HG02885 (cell line): ENCODE measurements at regions not wholly inside any gene's neighbourhood (a gene's known extent, or its start where the extent isn't known, plus 50 kb on each side); places are given as distances from the start of the nearest gene placed in this dataset.
"Not testable (repeated sequence)": the region's sequence is repeated elsewhere in the genome, so short reads cannot be mapped to it uniquely, and the experiment has no call there.

Experiments used
- ATAC-seq: cut with Tn5 transposase; IDR thresholded peaks from one replicate; pipeline ENCODE4 v1.9.1; 2021; ENCODE audit warnings: mild to moderate bottlenecking; ENCODE audit not compliant: unreplicated experiment, poor library complexity

DNA sequence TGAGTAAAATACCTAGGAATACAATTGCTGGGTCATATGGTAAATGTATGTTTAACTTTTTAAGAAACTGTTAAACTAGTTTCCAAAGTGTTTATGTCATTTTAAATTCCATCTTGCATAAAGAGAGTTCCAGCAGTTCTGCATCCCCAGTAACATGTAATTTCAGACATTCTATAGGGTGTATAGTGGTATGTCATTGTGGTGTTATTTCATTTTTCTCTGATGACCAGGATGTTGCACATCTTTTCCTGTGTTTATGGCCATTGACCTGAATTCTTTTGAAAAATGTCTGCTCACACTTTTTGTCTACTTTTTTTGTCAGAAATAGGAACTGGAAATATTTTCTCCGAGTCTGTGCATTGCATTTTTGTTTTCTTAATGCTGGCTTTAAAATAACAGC is 128.9 kb downstream of the TMEM200A start:
- ATAC-seq, result no peak

DNA sequence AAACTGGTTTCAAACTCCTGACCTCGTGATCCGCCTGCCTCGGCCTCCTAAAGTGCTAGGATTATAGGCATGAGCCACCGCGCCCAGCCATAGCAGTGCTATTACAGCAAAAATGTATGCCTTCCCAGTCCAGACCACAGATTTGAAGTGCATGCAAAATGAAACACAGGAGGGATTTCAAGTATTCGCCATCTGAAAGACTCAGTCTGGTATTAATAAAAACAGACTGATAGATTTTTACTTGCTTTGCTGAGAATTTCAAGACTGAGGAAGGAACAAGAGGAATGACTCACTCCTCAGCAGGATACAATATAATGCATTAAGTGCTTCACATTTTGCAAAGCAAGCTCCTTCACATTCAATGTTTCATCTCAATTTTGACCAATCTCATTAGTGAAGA is 134.9 kb downstream of the TMEM200A start:
- ATAC-seq, result no peak

DNA sequence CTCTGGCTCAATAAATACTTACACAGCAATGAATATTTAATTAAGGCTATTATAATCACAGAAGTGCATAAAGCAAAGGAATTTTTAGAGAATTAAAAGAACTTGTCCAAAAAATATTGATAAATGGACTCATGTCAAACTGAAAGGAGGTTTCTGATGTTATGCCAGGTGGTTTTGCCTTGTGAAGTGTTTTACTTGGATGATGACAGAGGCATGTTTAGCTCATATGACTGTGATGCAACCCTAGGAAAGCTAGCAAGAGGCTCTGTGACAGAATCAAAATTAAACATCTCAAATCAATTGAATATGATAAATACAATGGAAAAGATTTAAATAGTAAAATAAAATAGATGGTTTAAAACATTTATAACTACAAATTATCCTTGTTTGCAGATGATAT is 137.3 kb downstream of the TMEM200A start:
- ATAC-seq, result no peak

DNA sequence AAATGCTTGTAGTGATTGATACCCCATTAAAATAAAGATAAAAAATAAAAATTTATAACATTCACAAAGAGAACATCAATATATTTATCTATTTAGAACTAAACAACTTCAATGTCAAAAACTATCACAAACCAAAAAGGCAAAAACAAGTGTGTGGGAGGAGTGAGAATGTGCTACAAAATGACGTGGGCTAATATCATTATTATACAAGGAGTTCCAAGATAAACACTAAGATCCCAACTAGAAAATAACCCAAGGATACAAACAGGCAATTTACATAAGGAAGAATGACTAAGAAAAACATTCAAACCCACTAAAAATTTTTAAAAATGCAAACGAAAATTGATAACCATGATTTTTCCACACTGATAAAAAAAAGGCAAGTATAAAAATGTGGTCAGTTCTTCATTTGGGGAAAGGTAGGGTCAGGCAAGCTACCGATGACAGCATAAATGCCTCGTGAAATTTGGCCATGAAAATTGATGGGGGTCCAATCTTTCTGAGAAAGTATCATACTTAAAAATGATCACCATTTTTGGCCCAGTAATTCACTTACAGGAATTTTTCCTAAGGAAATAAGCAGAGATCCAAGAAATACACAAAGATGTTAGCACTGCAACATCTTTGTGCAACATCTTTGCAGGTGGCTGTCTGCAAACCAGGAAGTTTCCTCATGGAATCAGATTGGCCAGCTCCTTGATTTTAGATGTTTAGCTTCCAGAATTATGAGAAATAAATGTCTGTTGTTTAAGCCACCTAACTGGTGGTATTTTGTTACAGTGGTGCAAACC is 140.2 kb downstream of the TMEM200A start:
- ATAC-seq, result no peak

DNA sequence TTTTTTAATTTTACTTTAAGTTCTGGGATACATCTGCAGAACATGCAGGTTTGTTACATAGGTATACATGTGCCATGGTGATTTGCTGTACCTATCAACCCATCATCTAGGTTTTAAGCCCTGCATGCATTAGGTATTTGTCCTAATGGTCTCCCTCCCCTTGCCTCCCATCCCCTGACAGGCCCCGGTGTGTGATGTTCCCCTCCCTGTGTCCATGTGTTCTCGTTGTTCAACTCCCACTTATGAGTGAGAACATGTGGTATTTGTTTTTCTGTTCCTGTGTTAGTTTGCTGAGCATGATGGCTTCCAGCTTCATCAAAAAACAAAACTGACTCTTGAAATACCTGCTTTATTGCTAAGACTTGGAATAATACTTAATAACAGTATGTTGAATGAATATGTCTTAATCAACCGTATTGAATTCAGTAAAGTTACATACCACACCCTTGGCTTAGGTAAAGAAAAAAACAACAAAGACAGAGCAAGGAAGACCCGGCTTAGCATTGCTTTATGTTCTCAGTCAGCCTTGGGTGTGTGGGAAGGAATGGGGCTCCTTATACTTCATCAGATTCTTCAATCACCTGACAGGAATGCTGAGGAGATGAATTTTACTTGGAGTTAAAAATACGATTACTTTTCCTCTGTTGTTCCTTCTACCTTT is 141.3 kb downstream of the TMEM200A start:
- not testable (repeated sequence) for ATAC-seq

DNA sequence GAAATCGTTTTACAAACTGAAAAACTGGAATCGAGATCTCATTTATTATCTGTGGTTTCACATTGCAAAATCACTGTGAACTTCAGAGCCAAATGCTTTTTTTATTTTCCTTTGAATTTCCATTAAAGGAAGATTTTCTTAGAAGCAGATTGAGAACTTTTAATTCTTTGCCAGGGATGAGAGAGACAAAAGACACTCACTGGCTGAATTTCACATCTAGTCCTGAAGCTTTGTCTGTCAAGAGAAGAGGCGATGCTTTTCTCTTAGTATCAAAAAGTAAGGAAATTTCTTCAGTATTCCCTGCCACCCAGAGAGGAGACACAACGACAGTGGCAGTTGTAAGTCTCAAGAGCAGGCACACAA is 141.8 kb downstream of the TMEM200A start:
- ATAC-seq, result no peak

DNA sequence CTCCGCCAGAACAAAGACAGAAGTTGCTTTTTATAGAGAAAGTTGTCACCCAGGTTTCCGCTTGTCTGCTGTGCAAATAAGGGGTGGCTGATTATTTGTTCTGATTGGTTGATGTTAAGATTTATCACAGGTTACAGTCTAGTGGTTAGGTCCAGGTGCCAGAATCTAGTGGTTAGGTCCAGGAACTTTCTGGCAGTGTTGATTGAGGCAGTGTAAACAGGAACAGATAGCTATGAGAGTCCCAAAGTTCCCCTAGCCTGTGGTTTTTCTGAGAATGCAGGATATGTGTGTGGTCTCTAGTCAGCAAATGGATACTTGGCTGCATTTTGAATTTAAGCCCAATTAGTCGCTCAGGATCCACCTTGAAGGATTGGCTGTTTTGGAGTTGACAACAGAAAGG is 148.0 kb downstream of the TMEM200A start:
- peak; percentile 49 for ATAC-seq

DNA sequence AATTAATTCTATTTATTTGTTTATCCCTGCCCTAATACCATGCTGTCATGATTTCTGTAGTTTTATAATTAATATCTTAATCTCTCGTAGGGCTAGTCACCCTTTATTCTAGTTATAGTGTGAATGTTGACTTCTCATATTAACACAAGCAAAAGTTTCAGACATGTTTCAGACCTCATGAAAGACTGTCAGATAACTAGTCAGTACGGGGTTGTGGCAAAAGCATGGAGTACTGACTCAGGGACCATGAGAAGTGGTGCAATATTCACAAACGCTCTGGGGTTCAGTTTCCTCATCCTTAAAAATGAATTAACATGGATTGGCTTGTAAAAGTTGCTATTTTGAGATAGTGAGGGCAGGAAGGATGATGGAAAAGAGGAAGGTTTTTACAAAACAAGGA is 148.9 kb downstream of the TMEM200A start:
- ATAC-seq, result no peak

DNA sequence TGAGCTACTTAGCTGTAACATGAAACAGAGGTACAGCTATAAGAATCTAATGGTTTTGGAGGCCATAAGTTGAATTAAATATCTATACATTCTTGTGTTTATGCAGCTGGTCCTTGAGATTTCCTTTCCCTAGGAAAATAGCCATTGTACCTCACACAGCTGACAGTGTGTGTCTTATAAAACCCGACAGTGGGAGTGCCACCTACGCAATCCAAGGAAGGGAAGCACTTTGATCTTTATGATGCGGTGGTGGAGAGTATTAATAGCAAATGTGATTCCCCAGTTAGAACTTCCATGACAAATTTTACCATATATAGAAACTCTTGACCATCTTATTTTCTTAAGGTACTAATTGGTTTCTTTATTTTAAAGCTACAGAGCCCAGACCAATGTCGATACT is 149.5 kb downstream of the TMEM200A start:
- no peak for ATAC-seq

DNA sequence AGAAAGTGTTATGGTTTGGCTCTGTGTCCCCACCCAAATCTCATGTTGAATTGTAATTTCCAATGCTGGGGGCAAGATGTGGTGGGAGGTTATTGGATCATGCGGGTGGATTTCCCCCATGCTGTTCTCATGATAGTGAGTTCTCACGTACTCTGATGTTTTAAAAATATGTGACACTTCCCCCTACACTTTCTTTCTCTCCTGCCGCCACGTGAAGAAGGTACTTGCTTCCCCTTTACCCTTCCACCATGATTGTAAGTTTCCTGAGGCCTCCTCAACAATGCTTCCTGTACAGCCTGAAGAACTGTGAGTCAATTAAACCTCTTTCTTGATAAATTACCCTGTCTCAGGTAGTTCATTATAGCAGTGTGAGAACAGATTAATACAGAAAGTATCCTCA is 150.8 kb downstream of the TMEM200A start:
- ATAC-seq, result no peak

DNA sequence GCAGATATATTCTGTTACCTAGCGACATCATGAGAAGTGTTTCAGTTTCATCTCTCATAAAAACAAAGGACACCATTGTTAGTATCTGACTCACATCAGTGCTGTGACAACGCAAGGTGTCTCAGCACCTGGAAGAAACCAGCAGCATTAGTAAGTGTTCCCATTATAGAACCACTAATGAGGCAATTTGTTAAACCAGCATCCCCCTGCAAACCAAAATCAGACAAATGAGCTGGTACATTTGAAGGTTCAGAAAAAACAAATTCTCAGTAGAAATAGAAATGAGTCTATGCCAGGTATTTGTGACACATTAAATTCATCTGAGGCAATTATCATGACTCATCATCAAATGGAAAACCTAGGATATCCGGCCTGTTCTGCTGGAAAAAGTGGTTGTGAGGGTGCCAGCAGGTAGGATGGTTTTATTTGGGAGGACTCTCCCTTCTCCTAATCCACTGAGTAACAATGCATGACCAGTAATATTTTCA is 151.7 kb downstream of the TMEM200A start:
- ATAC-seq, result peak; percentile 84

DNA sequence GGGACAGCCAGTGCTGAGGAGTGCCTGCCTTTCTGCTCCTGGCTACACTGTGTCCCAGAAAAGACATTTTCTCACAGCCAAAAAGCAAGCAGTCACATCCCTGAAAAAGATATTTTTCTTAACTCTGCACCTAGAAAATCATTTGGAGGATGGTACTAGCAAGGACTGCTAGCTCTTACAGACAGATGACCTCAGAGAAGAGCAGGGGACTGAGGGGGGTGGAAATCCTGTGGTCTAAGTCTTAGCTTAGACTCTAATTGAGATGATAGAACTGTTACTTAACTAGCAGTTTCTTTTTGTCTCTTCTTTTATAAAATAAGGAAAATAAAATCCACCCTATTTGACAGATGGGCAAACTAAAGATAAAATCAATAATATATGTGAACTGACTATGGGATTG is 152.8 kb downstream of the TMEM200A start:
- no peak for ATAC-seq

DNA sequence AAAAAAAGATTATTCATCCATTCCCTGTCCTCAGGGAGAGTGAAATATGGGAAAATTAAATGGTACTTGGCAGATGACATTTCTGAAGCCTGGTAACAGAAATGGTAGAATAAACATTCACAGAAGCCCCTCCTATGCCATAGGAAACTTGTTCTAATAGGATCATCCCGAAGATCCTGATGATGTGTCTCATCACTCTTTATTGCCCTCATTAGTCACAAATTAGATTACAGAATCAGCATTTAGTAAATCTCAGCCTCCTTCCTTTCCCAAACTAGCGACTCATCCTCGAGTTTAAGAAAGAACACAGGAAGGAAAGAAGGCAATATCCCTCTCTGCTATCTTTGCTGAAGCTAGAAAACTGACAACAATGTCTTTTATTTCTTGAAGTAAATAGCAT is 154.4 kb downstream of the TMEM200A start:
- ATAC-seq, result no peak

DNA sequence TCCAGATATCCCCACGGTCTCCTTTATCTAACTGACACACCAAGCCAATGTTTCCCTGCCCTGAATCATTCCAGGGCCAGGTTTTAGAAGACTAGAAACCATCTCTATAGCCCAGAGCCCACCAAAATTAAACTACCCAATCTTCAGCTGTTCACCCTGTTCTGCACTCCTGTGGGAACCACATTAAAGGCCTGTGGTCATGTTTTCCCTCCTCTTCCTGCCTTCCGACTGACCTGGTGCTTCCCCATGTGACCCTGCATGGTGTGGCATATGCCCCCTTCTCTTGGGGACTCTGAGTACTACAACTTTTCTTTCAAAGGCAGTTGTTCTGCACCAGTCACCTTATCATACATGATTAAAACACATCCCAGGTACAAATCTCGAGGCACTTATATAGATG is 155.0 kb downstream of the TMEM200A start:
- ATAC-seq, result no peak

DNA sequence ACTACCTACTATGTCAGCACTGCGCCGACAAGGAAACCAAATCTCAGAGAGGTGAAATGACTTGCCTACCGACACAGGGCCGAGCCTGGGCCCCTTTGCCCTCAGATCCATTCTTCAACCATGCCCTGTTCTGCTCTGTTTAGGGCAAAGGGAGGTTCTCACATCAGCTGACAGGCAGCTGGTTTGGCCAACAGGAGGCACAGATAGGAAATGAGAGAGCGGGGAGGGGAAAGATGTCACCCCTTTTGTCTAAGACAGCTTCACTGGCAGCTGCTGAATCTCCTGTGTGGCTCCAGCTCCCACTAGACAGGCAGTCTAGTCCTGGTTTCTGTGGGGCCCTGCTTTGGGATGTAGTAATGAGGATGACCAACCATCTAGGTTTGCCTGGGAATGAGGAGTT is 158.7 kb downstream of the TMEM200A start:
- ATAC-seq, result peak; percentile 23

DNA sequence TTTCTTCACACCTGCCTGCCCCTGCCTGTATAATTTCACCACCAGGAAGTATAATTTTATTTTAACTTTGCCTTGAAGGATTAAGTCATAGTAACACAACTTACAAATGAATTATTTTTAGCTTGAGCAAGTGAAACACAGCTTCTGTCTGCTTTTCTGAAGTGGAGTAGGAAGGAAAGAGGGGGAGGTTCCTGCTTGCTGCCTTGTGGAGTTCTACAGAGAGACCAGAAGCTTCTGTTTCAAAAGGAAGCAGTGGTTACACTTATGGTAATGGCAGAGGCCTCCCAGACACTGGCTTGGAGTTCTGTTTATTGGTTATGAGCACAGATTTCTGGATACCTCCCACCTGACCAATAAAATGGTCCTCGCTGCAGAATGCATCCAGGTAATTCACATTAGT is 159.6 kb downstream of the TMEM200A start:
- peak; percentile 53 for ATAC-seq

DNA sequence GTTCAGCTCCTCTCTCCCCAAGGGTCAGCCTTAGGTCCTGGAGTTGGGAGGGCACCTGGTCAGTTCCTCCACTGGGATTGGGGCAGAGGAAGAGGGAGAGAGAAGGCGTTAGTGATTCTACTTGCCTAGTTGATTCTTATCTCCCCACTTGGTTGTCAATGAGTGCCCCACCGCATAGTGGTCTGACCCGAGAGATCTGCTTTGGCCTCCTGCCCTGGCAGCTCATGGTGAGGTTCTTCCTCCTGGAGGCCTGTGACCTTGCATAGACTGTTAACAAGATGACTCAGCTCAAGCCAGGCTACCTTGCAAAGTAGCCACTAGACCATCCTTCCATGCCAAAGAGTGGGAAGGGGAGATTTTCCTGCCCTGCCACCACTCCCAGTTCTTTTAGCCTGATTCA is 160.6 kb downstream of the TMEM200A start:
- ATAC-seq, result no peak

DNA sequence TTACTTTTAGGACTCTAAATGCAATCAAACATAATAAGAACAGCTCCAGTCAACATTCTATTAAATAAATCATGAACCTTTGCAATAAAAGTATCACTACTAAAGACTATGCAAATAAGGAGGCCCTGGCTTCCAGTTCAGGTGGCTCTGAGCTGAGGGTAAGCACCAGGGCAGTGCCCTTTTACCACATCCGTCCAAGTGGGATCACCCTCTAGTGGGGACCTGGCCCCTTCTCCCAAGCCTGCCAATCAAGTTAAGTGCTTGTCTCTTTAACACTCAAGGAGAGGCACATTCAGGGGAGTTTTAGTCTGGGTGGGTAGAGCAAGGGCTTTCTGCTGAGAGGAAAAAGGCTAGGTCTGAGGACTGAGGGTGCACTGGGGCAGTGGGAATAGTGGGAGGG is 161.4 kb downstream of the TMEM200A start:
- no peak for ATAC-seq

DNA sequence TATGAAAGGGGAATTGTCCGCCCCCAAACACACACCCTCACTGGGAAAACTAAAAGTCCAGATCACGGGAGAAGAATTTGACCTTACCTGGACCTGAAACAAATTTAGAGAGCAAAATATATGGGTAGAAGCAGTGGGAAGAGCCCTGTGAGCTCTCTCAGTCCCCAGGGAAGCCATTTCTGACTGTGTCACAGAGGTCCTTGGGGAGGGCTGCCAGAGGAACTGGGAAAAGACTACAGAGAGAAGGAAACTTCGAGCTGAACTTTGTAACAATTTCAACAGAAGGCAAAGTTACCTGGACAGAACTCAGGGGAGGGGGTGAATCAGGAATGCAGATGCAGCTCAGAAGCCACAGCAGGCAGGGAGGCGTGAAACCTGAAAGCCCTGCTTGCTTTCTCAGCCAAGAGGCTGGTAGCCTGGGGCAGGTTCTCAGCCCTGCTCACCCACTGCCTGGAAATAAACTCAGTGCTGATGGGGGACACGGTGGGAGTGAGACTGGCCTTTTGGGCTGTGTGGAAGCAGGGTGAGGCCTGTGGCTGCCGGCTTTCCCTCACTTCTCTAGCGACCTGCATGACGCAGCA is 163.8 kb downstream of the TMEM200A start:
- no peak for ATAC-seq

DNA sequence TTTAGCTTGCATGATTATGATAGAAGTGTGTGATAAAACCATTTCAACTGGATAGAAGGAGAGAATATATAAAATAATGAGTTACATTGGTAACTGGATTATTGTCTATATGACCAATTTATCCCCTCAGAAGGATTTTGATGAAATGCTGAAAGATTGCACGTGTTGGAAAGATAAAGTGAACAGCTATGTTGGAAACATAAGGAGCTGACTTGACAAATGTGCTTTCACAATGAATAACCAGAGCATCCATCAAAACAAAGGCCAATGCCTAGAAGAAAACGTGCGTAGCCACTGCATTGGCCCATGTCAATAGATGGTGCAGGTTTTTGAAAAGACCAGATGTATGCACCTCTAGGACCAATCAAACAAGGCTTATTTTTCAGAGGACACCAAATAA is 168.8 kb downstream of the TMEM200A start:
- no peak for ATAC-seq

DNA sequence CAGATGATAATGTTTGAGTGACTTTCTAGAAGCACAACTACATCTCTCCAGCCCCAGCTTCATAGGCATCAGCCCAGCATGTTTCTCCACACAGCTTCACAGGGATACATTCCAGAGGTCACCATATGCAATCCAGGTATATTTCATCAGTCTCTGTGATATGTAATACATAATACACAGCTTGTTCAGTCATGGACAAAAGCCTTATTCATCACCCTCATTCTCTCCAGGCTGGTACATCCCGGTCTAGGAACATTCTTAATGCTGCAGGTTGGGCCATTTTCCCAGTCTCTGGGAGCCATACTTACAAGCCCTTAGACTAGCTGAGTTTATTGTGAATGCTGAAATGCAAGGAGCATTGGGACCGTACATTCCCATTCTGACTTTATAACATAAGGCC is 169.4 kb downstream of the TMEM200A start:
- ATAC-seq, result no peak

DNA sequence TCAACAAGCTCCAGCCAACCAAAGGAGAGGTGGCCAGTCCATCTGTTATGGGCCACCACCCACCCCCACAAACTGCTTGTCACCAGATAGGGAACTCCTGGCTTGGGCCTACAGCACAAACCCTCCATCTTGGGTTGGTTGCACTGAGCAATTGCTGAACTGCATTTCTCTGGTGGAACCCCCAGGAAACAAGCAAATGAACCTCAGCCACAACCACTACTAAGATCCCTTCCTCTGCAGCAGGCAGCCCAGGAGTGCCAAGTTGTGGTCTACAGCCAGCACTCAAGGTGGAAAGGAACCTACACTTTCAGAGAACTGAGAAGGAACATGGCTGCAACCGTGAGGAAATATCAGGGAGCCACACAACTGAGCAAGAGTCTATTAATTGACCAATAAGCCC is 171.6 kb downstream of the TMEM200A start:
- no peak for ATAC-seq
